Adrenal gland (tissue), 5 donors: ENCODE measurements at regions not wholly inside any gene's neighbourhood (a gene's known extent, or its start where the extent isn't known, plus 50 kb on each side); places are given as distances from the start of the nearest gene placed in this dataset.

Source experiments
- POLR2A ChIP-seq, 2 donors: fragments of 450-650 bp; IDR thresholded peaks; one replicate each; pipeline ENCODE4 v1.6.1; 2017; ENCODE audit warnings: antibody characterized with exemption in 2 of 2, mild to moderate bottlenecking in 2 of 2, moderate library complexity in 1 of 2
- TF ChIP-seq, protein P1 (sequence below), 6 experiments: fragments of 450-650 bp in 4 of 6; fragments of 200-600 bp in 2 of 6; sonication (generic) in 1 of 6; IDR thresholded peaks; 1 replicate in 5 of 6; 2 replicates in 1 of 6; pipeline versions ENCODE4 v1.5.1 to v1.8.0; 2016 to 2021; ENCODE audit warnings: antibody characterized with exemption in 6 of 6, mild to moderate bottlenecking in 2 of 6, moderate library complexity in 1 of 6
- donor health status: DM: no; HTN: no; CAD: no.

DNA sequence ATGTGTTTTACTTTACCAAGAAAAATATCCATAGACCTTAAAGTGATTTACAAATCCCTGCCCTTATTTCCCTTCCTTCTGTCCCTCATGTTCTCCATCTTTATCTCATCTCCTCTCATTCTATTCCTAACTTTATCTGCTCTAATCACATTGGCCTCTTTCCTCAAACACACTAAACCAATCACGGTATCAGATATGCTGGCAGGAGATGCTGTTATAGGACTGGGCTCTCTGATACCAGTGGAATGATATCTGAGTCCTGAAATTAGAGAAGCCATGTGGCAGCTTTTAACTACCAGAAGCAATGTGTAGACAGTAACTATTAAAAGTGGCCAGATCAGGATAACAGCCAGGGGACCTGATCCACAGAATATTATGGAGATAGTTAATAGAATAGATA lies 49.9 kb upstream of the GIMD1 start:
- TF ChIP-seq, protein P1, sequence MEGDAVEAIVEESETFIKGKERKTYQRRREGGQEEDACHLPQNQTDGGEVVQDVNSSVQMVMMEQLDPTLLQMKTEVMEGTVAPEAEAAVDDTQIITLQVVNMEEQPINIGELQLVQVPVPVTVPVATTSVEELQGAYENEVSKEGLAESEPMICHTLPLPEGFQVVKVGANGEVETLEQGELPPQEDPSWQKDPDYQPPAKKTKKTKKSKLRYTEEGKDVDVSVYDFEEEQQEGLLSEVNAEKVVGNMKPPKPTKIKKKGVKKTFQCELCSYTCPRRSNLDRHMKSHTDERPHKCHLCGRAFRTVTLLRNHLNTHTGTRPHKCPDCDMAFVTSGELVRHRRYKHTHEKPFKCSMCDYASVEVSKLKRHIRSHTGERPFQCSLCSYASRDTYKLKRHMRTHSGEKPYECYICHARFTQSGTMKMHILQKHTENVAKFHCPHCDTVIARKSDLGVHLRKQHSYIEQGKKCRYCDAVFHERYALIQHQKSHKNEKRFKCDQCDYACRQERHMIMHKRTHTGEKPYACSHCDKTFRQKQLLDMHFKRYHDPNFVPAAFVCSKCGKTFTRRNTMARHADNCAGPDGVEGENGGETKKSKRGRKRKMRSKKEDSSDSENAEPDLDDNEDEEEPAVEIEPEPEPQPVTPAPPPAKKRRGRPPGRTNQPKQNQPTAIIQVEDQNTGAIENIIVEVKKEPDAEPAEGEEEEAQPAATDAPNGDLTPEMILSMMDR (IDR thresholded peaks at IDR 0.05) = no peak
- TF ChIP-seq POLR2A (IDR thresholded peaks at IDR 0.05) = no peak
